Retinal pigment epithelial cell (primary cell): ENCODE measurements at regions not wholly inside any gene's neighbourhood (a gene's known extent, or its start where the extent isn't known, plus 50 kb on each side); places are given as distances from the start of the nearest gene placed in this dataset.
A peak's percentile ranks its signal among the peaks of the same experiment; 100 is the strongest.

Source experiments
- DNase-seq: peaks from one replicate; pipeline ENCODE4 v3.0.0-alpha.2; 2010; ENCODE audit warnings: low read depth
- H3K4me3 ChIP-seq: 2 replicates; pipeline ENCODE4 v1.5.1; 2011; ENCODE audit warnings: mild to moderate bottlenecking, low read length, control low read depth, moderate library complexity
- TF ChIP-seq, protein P1 (sequence below): conservative IDR thresholded peaks from 2 replicates; pipeline ENCODE4 v1.5.1; 2011; ENCODE audit warnings: low read depth, low read length, control low read depth, inconsistent platforms

DNA sequence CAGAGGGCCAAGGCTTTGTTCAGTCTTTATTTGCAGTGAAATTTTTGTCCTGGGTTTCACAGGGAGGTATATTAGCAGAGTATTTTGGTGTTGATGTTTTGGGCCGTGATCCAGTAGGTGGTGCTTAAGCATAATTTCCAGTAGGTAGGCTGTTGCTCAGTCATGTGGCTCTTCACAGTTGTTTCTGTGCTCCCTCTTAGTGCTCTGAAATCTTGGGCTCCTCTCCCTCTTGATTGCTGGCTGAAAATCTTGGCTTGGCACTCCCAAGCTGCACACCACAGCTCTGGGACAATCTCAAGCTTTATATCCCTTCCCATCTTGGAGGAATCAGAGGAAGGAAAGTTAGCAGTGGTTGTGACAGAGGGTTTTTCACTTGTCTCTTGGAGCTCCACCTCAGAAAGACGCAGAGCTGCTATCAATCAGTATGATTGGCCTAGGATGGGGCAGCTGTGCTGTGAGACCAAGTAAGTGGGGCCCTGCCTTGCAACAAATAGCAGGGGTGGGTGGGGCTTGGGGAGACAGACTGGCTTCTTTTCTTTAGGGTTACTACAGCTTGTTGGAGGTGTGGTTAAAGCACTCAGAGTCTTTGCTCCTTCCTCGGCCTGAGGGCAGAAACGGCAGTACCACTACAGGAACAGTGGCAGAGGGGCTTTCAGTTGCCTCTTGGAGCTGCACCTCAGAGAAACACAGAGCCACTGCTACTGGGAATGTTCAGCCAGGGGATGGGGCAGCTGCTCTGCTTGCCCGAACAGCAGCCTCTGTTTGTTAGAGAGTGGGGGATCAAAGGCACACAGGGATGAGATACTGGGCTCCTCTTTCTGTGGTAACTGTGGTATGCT, 627.0 kb downstream of the SI start:
- TF ChIP-seq, protein P1, sequence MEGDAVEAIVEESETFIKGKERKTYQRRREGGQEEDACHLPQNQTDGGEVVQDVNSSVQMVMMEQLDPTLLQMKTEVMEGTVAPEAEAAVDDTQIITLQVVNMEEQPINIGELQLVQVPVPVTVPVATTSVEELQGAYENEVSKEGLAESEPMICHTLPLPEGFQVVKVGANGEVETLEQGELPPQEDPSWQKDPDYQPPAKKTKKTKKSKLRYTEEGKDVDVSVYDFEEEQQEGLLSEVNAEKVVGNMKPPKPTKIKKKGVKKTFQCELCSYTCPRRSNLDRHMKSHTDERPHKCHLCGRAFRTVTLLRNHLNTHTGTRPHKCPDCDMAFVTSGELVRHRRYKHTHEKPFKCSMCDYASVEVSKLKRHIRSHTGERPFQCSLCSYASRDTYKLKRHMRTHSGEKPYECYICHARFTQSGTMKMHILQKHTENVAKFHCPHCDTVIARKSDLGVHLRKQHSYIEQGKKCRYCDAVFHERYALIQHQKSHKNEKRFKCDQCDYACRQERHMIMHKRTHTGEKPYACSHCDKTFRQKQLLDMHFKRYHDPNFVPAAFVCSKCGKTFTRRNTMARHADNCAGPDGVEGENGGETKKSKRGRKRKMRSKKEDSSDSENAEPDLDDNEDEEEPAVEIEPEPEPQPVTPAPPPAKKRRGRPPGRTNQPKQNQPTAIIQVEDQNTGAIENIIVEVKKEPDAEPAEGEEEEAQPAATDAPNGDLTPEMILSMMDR = no peak
- H3K4me3 ChIP-seq = no peak overlapping the region
- no peak for DNase-seq

DNA sequence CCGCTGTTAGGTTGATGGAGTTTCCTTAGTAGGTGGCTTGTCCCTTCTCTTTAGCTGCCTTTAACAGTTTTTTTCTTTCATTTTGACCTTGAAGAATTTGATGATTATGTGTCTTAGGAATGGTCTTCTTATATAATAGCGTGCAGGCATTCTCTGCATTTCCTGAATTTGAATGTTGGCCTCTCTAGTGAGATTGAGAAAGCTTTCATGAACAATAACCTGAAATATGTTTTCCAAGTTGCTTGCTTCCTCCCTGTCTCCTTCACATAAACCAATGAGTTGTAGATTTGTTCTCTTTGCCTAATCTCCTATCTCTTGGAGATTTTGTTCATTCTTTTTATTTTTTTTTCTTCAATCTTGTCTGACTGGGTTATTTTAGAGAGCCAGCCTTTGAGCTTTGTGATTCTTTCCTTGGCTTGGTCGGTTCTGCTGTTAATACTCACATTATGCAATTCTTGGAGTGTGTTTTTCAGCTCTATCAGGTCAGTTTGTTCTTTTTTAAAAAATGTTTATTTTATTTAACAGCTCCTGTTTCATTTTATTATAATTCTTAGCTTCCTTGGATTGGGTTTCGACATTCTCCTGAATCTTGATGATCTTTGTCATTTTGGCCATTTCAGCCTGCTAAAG, 627.9 kb downstream of the SI start:
- TF ChIP-seq, protein P1 = no peak
- H3K4me3 ChIP-seq = no peak overlapping the region
- no peak for DNase-seq

DNA sequence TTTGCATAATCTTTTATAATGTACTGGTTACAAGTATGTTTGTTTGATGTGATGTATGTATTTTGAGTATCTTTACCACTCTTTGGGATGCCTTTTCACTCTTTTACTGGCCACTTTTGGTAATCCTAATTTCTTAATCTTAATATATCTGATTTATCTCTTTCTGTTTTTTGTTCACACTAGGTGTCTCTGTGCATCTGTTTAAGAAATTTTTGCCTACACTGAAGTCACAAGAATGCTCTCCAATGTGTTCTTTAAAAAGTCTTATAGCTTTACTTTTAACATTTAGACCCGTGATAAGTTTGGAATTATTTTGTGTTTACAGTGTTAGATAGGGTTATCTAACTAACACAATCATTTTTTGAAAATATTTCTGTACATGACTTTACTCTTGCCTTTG, 659.1 kb downstream of the SI start:
- DNase-seq = no peak
- TF ChIP-seq, protein P1 = no peak
- no peak overlapping the region for H3K4me3 ChIP-seq

DNA sequence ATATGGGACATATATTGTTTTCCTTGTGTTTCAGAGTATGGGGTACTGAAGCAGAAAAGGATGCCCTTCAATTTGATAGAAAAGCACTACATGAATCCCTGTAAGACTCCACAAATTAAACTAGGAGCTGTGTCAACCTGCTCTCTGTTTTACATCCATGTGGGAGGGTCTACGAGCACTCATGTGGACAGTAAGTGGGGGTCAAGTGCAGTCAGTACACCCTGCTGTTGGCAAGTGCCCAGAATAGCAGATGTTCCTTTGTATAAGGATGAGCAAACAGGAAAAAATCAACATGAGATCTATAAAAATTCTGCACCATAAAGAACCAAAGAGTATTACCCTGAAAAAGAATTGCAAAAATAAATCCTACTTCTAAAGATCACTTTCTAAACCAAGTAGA, 659.9 kb downstream of the SI start:
- H3K4me3 ChIP-seq = no peak overlapping the region
- TF ChIP-seq, protein P1 = no peak
- DNase-seq = no peak

DNA sequence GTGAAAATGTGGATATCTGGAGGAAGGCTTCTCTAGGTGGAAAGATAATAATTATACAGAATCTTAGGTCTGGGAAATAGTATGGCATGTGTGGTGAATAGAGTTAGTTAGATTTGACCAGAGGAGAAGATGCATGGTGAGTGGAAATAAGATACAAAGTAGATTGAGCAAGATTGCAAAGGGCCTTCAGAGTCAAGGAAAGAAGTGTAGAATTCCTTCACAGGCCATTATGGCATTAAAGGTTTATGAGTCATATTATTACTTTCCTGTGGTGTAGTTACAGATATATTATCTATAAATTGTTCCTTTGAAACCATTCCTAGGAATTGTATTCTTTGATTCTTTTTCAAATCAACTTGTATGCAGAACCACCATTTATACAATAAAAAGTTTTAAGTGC, 660.3 kb downstream of the SI start:
- H3K4me3 ChIP-seq = no peak overlapping the region
- DNase-seq = no peak
- TF ChIP-seq, protein P1 = no peak

DNA sequence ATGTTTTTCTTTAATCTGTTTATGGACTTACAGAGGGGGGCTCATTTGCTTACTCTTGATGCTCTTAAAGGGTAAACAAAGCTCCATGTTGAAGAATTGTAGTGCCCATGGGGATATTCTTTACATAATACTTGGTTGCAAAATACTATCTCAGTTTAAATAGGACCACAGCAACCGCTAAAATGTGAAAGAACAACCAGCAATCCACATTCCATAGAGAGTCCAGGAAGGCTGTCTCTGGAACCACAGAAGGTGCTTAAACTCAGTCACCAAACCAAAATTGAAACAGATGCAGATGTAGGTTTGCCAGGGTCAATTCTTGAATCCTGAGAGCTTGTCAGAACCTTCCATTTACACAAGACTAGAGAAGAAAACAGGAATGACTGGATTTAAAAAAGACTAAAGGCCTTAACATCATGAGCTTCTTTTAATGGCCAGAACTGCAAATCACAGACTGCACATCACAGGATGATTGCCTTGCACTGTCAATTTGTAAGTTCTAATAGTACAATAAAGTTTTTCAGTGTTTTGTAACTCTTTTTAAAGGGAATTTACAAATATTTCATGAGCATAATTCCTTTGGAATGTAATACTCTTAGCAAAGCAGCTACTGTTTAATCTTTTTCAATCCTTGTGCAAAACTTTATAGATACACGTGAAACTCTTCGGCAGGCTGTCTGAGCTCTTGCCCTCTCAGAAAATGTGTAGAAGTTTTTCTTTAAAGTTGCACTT, 661.6 kb downstream of the SI start:
- TF ChIP-seq, protein P1 = no peak
- peak; percentile 24 for DNase-seq
- peak overlapping the region; percentile 11 for H3K4me3 ChIP-seq
